ENCODE measurements at regions not wholly inside any gene's neighbourhood (a gene's known extent, or its start where the extent isn't known, plus 50 kb on each side); places are given as distances from the start of the nearest gene placed in this dataset.

DNA sequence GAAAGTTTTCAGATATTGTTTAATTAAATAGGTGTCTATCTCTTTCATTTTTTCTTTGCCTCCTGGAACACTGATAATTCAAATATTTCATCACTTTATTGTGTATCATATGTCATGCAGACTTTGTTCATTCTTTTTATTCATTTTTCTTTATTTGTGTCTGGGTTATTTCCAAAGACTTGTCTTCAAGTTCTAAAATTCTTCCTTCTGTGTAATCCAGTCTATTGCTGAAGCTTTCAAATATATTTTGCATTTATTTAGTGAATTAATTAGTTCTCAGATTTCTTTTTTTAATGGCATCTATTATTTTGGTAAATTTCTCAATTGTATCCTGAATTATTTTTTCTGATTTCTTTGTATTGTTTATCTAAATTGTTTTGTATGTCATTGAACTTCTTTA lies 70.1 kb downstream of the ZNF330 start:
- no peaks in the 10 kb centered on the region for H3K36me3 ChIP-seq
- H3K4me1 ChIP-seq: no peaks in the 10 kb centered on the region
- no peak for DNase-seq
- TF ChIP-seq, protein P1, sequence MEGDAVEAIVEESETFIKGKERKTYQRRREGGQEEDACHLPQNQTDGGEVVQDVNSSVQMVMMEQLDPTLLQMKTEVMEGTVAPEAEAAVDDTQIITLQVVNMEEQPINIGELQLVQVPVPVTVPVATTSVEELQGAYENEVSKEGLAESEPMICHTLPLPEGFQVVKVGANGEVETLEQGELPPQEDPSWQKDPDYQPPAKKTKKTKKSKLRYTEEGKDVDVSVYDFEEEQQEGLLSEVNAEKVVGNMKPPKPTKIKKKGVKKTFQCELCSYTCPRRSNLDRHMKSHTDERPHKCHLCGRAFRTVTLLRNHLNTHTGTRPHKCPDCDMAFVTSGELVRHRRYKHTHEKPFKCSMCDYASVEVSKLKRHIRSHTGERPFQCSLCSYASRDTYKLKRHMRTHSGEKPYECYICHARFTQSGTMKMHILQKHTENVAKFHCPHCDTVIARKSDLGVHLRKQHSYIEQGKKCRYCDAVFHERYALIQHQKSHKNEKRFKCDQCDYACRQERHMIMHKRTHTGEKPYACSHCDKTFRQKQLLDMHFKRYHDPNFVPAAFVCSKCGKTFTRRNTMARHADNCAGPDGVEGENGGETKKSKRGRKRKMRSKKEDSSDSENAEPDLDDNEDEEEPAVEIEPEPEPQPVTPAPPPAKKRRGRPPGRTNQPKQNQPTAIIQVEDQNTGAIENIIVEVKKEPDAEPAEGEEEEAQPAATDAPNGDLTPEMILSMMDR (IDR thresholded peaks at IDR 0.05): no peak
- no peaks in the 10 kb centered on the region for H3K27me3 ChIP-seq
- no peak overlapping the region for H3K27ac ChIP-seq
- no peak overlapping the region for H3K4me3 ChIP-seq
- peaks cover 0 to 14% (median 0%) of the 10 kb centered on the region in 3 donors for H3K9me3 ChIP-seq
- intact Hi-C loops (cut with DNase I; ENCODE audit: low total_unique reads): no loop called here

GRCh38 chr4:141294306-141294705 lies 73.6 kb downstream of the ZNF330 start:
- DNase-seq: no peak
- TF ChIP-seq, protein P1 (IDR thresholded peaks at IDR 0.05): no peak
- Histone ChIP-seq H3K4me3 (no peak overlapping the region), H3K4me1 (no peaks in the 10 kb centered on the region), H3K9me3 (peaks cover 0 to 14% (median 0%) of the 10 kb centered on the region in 3 donors), H3K27me3 (no peaks in the 10 kb centered on the region), H3K27ac (no peak overlapping the region), H3K36me3 (no peaks in the 10 kb centered on the region)
- intact Hi-C loops (cut with DNase I; ENCODE audit: low total_unique reads): no loop called here

- Histone ChIP-seq H3K27ac (no peak overlapping the region), H3K9me3 (no peaks in the 10 kb centered on the region), H3K27me3 (no peaks in the 10 kb centered on the region), H3K4me1 (no peaks in the 10 kb centered on the region), H3K36me3 (no peaks in the 10 kb centered on the region), H3K4me3 (no peak overlapping the region)
- TF ChIP-seq, protein P1 (IDR thresholded peaks at IDR 0.05): no peak
- intact Hi-C loops (cut with DNase I; ENCODE audit: low total_unique reads): no loop called here
- DNase-seq: no peak
Measured at GRCh38 chr4:141301216-141301615, 80.5 kb downstream of the ZNF330 start.

DNA sequence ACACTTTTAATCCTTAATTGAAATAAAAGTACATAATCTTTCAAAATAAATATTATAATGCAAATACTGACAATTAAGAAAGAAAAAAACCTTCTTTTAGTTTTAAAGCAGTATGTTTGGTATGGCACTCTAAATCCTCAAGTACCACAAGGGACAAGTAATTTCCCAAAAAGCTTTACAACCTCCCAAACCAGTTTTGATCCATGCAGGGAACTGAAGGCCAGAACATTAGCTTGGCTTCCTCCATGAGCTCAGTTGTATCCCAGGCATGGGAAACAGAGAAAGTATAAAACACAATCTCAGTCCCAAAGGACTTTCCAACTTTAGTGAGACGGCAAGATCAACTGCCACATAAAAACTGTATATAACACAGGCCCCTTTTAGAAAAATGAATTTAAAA lies 82.2 kb downstream of the ZNF330 start:
- H3K27me3 ChIP-seq: no peaks in the 10 kb centered on the region
- TF ChIP-seq, protein P1 (IDR thresholded peaks at IDR 0.05): no peak
- H3K9me3 ChIP-seq: no peaks in the 10 kb centered on the region
- no peaks in the 10 kb centered on the region for H3K36me3 ChIP-seq
- intact Hi-C loops (cut with DNase I; ENCODE audit: low total_unique reads): no loop called here
- no peaks in the 10 kb centered on the region for H3K4me1 ChIP-seq
- no peak overlapping the region for H3K27ac ChIP-seq
- DNase-seq: no peak
- H3K4me3 ChIP-seq: no peak overlapping the region

DNA sequence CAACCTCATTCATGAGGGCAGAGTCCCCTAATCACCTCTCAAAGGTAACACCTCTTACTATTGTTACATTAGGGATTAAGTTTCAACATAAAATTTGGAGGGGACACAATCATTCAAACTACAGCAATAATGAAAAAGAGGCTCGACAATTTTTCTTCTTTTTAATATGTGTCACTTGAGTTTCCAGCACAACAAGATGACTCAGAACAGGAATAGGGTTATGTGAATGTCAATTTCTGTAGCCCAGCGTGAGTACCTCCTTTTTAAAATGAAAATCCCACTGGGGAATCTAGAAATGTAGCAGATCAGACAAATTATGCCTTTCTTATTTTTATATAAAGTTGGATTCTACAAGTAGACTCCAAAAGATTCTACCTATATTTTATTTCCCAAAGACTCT lies 83.7 kb downstream of the ZNF330 start:
- no peaks in the 10 kb centered on the region for H3K36me3 ChIP-seq
- H3K4me1 ChIP-seq: no peaks in the 10 kb centered on the region
- no peaks in the 10 kb centered on the region for H3K9me3 ChIP-seq
- no peak overlapping the region for H3K4me3 ChIP-seq
- no peak overlapping the region for H3K27ac ChIP-seq
- intact Hi-C loops (cut with DNase I; ENCODE audit: low total_unique reads): no loop called here
- TF ChIP-seq, protein P1 (IDR thresholded peaks at IDR 0.05): no peak
- H3K27me3 ChIP-seq: no peaks in the 10 kb centered on the region
- DNase-seq: no peak

- no peaks in the 10 kb centered on the region for H3K36me3 ChIP-seq
- TF ChIP-seq, protein P1 (IDR thresholded peaks at IDR 0.05): no peak
- no peak overlapping the region for H3K4me3 ChIP-seq
- H3K27ac ChIP-seq: no peak overlapping the region
- H3K4me1 ChIP-seq: no peaks in the 10 kb centered on the region
- intact Hi-C loops (cut with DNase I; ENCODE audit: low total_unique reads): no loop called here
- DNase-seq: no peak
- no peaks in the 10 kb centered on the region for H3K27me3 ChIP-seq
- no peaks in the 10 kb centered on the region for H3K9me3 ChIP-seq
Measured at GRCh38 chr4:141306331-141306730, 85.6 kb downstream of the ZNF330 start.
